ENCODE measurements at regions not wholly inside any gene's neighbourhood (a gene's known extent, or its start where the extent isn't known, plus 50 kb on each side); places are given as distances from the start of the nearest gene placed in this dataset.

- H3K4me3 ChIP-seq (ENCODE audit: low read length), result no peak overlapping the region
- no peak for DNase-seq (ENCODE audit: low read depth, low spot score)
Observed at GRCh38 chr10:10576937-10577336, 440.7 kb upstream of the CELF2 start.

GRCh38 chr10:10579709-10580108 is 438.0 kb upstream of the CELF2 start:
- no peak for DNase-seq (ENCODE audit: low read depth, low spot score)
- H3K4me3 ChIP-seq (ENCODE audit: low read length), result no peak overlapping the region

GRCh38 chr10:10584161-10584560 is 433.5 kb upstream of the CELF2 start:
- no peak overlapping the region for H3K4me3 ChIP-seq (ENCODE audit: low read length)
- no peak for DNase-seq (ENCODE audit: low read depth, low spot score)

GRCh38 chr10:10587744-10588393 is 429.8 kb upstream of the CELF2 start:
- DNase-seq (ENCODE audit: low read depth, low spot score), result no peak
- H3K4me3 ChIP-seq (ENCODE audit: low read length), result no peak overlapping the region

GRCh38 chr10:10589540-10590303 is 427.9 kb upstream of the CELF2 start:
- no peak overlapping the region for H3K4me3 ChIP-seq (ENCODE audit: low read length)
- no peak for DNase-seq (ENCODE audit: low read depth, low spot score)

- no peak overlapping the region for H3K4me3 ChIP-seq (ENCODE audit: low read length)
- no peak for DNase-seq (ENCODE audit: low read depth, low spot score)
Observed at GRCh38 chr10:10591715-10592341, 425.8 kb upstream of the CELF2 start.

- no peak for DNase-seq (ENCODE audit: low read depth, low spot score)
- no peak overlapping the region for H3K4me3 ChIP-seq (ENCODE audit: low read length)
Observed at GRCh38 chr10:10596256-10596655, 421.4 kb upstream of the CELF2 start.

GRCh38 chr10:10598297-10598696 is 419.4 kb upstream of the CELF2 start:
- DNase-seq (ENCODE audit: low read depth, low spot score), result no peak
- H3K4me3 ChIP-seq (ENCODE audit: low read length), result no peak overlapping the region

- H3K4me3 ChIP-seq (ENCODE audit: low read length), result no peak overlapping the region
- no peak for DNase-seq (ENCODE audit: low read depth, low spot score)
Observed at GRCh38 chr10:10600004-10600403, 417.7 kb upstream of the CELF2 start.

- DNase-seq (ENCODE audit: low read depth, low spot score), result no peak
- no peak overlapping the region for H3K4me3 ChIP-seq (ENCODE audit: low read length)
Observed at GRCh38 chr10:10605551-10606081, 412.1 kb upstream of the CELF2 start.

GRCh38 chr10:10609379-10609955 is 408.2 kb upstream of the CELF2 start:
- H3K4me3 ChIP-seq (ENCODE audit: low read length), result no peak overlapping the region
- DNase-seq (ENCODE audit: low read depth, low spot score), result no peak

GRCh38 chr10:10610171-10610570 is 407.5 kb upstream of the CELF2 start:
- H3K4me3 ChIP-seq (ENCODE audit: low read length), result no peak overlapping the region
- no peak for DNase-seq (ENCODE audit: low read depth, low spot score)

GRCh38 chr10:10612151-10612550 is 405.5 kb upstream of the CELF2 start:
- DNase-seq (ENCODE audit: low read depth, low spot score), result no peak
- H3K4me3 ChIP-seq (ENCODE audit: low read length), result no peak overlapping the region

- no peak overlapping the region for H3K4me3 ChIP-seq (ENCODE audit: low read length)
- DNase-seq (ENCODE audit: low read depth, low spot score), result no peak
Observed at GRCh38 chr10:10613656-10614244, 403.9 kb upstream of the CELF2 start.

- DNase-seq (ENCODE audit: low read depth, low spot score), result no peak
- H3K4me3 ChIP-seq (ENCODE audit: low read length), result no peak overlapping the region
Observed at GRCh38 chr10:10617686-10618085, 400.0 kb upstream of the CELF2 start.

- no peak for DNase-seq (ENCODE audit: low read depth, low spot score)
- H3K4me3 ChIP-seq (ENCODE audit: low read length), result no peak overlapping the region
Observed at GRCh38 chr10:10618139-10618538, 399.5 kb upstream of the CELF2 start.

GRCh38 chr10:10623958-10624566 is 393.6 kb upstream of the CELF2 start:
- no peak overlapping the region for H3K4me3 ChIP-seq (ENCODE audit: low read length)
- no peak for DNase-seq (ENCODE audit: low read depth, low spot score)

GRCh38 chr10:10624567-10624962 is 393.1 kb upstream of the CELF2 start:
- DNase-seq (ENCODE audit: low read depth, low spot score), result no peak
- H3K4me3 ChIP-seq (ENCODE audit: low read length), result no peak overlapping the region

- no peak overlapping the region for H3K4me3 ChIP-seq (ENCODE audit: low read length)
- no peak for DNase-seq (ENCODE audit: low read depth, low spot score)
Observed at GRCh38 chr10:10625491-10625890, 392.2 kb upstream of the CELF2 start.
